K562 (cell line): ENCODE measurements at regions not wholly inside any gene's neighbourhood (a gene's known extent, or its start where the extent isn't known, plus 50 kb on each side); places are given as distances from the start of the nearest gene placed in this dataset.

Experiments
- ATAC-seq: fragments of 200-7000 bp; cut with Tn5 transposase; 3 replicates; pipeline ENCODE4 v1.9.1; 2020; ENCODE audit warnings: moderate library complexity
- BruUV-seq: library from RNA; stranded (reverse); fragments of 400-500 nt; replicated peaks from 2 replicates; lab custom pipeline; 2021; lab: Mats Ljungman, UMichigan
- CTCF ChIA-PET: fragments of 300-600 bp; formaldehyde crosslinking; extraction: SDS; loops from one replicate; lab custom pipeline; 2021; ENCODE audit warnings: low intra/inter-chr PET ratio; lab: Yijun Ruan, JAX
- POLR2A ChIA-PET: fragments of 300-600, 350-650 bp; sonication (Branson Sonifier 250); formaldehyde crosslinking; extraction: SDS; loops from one replicate; lab custom pipeline; 2021; ENCODE audit warnings: antibody characterized with exemption, inconsistent platforms; lab: Yijun Ruan, JAX
- DNase-seq, 4 experiments: peaks; one replicate each; pipeline versions ENCODE4 v3.0.0 to v3.0.0-alpha.2; 2011 to 2018; ENCODE audit warnings: low spot score in 3 of 4, mixed read lengths in 3 of 4; ENCODE audit errors: extremely low read depth in 1 of 4
- FAIRE-seq: peaks from 2 replicates; lab custom pipeline; 2011; peaks lifted over from hg19 to GRCh38; lab: Jason Lieb, UNC
- H2AFZ ChIP-seq: 2 replicates; pipeline ENCODE4 v1.6.0; 2011; ENCODE audit warnings: low read depth, low read length, control low read depth, inconsistent platforms
- H3K27ac ChIP-seq: fragments of 200-600 bp; 3 replicates; pipeline ENCODE4 v1.8.0; 2011; ENCODE audit warnings: low read depth, mild to moderate bottlenecking, control low read depth, inconsistent platforms, low read length, moderate library complexity, mixed read lengths; ENCODE audit errors: extremely low read depth
- H3K27me3 ChIP-seq, 2 experiments: fragments of 300-600 bp in 1 of 2; 2 replicates in 1 of 2; 3 replicates in 1 of 2; pipeline versions ENCODE4 v1.6.0 to v1.8.0; 2011; ENCODE audit warnings: inconsistent platforms in 2 of 2, low read length in 2 of 2, mild to moderate bottlenecking in 1 of 2, mixed read lengths in 1 of 2, moderate library complexity in 1 of 2; ENCODE audit not compliant: control insufficient read depth in 2 of 2, insufficient read depth in 2 of 2
- H3K36me3 ChIP-seq: fragments of 300-600 bp; 3 replicates; pipeline ENCODE4 v1.8.0; 2011; ENCODE audit warnings: mild to moderate bottlenecking, low read length, inconsistent platforms; ENCODE audit not compliant: control insufficient read depth, insufficient read depth
- H3K4me1 ChIP-seq, 2 experiments: fragments of 200-600 bp in 1 of 2; replicated peaks in 1 of 2; 2 replicates in 1 of 2; 3 replicates in 1 of 2; pipeline versions ENCODE4 v1.5.1 to v1.8.0; 2011; ENCODE audit warnings: inconsistent platforms in 2 of 2, low read length in 2 of 2, mild to moderate bottlenecking in 1 of 2, mixed read lengths in 1 of 2, moderate library complexity in 1 of 2; ENCODE audit not compliant: control insufficient read depth in 2 of 2, insufficient read depth in 2 of 2
- H3K4me2 ChIP-seq: 2 replicates; pipeline ENCODE4 v1.6.1; 2011; ENCODE audit warnings: low read length, control low read depth, inconsistent platforms, mixed read lengths; ENCODE audit not compliant: insufficient read depth
- H3K4me3 ChIP-seq: fragments of 200-600 bp; sonication (generic), shearing (Covaris generic); 2 replicates; pipeline ENCODE4 v1.5.1; 2016; ENCODE audit warnings: control low read depth, inconsistent platforms
- H3K79me2 ChIP-seq: fragments of 200-600 bp; 3 replicates; pipeline ENCODE4 v1.8.0; 2011; ENCODE audit warnings: low read length, inconsistent platforms; ENCODE audit not compliant: control insufficient read depth, insufficient read depth
- H3K9ac ChIP-seq, 2 experiments: 2 replicates each; pipeline versions ENCODE4 v1.6.0 to v1.6.1; 2011; ENCODE audit warnings: low read depth in 2 of 2, low read length in 2 of 2, control low read depth in 1 of 2, inconsistent platforms in 1 of 2, mild to moderate bottlenecking in 1 of 2, mixed read lengths in 1 of 2; ENCODE audit not compliant: insufficient read depth in 1 of 2
- H3K9me1 ChIP-seq: one replicate; pipeline ENCODE4 v1.6.0; 2011; ENCODE audit warnings: inconsistent platforms, mild to moderate bottlenecking, low read length, moderate library complexity; ENCODE audit not compliant: control insufficient read depth, insufficient read depth
- H3K9me3 ChIP-seq: replicated peaks from 2 replicates; pipeline ENCODE4 v1.5.1; 2011; ENCODE audit warnings: low read depth, low read length, inconsistent platforms; ENCODE audit not compliant: control insufficient read depth, insufficient read depth
- H4K20me1 ChIP-seq: replicated peaks from 2 replicates; pipeline ENCODE4 v1.6.1; 2011; ENCODE audit warnings: low read length, inconsistent platforms, mixed read lengths; ENCODE audit not compliant: control insufficient read depth, insufficient read depth
- ETS2 ChIP-seq: IDR thresholded peaks from 2 replicates; pipeline ENCODE4 v1.6.1; 2016; ENCODE audit warnings: borderline replicate concordance, missing genetic modification characterization, mild to moderate bottlenecking, moderate library complexity, missing compliant biosample characterization; ENCODE audit not compliant: poor library complexity, severe bottlenecking
- HSF4 ChIP-seq: fragments of 250-450 bp; sonication (Bioruptor Pico); IDR thresholded peaks from 2 replicates; pipeline ENCODE4 v2.1.2; 2022; ENCODE audit warnings: mild to moderate bottlenecking, moderate library complexity, borderline replicate concordance
- NR4A1 ChIP-seq, 2 experiments: fragments of 250-450 bp in 1 of 2; fragments of 450-650 bp in 1 of 2; sonication (Bioruptor Pico) in 1 of 2; IDR thresholded peaks; 2 replicates each; pipeline versions ENCODE4 v1.4.0 to v1.6.1; 2016 to 2020; ENCODE audit warnings: mild to moderate bottlenecking in 2 of 2, missing compliant biosample characterization in 1 of 2, missing genetic modification characterization in 1 of 2, moderate library complexity in 1 of 2
- PRDM10 ChIP-seq: fragments of 450-650 bp; IDR thresholded peaks from 2 replicates; pipeline ENCODE4 v1.6.1; 2018; ENCODE audit not compliant: partially characterized antibody
- XRCC5 ChIP-seq: fragments of 200-400 bp; formaldehyde crosslinking; IDR thresholded peaks from 2 replicates; pipeline ENCODE4 v1.6.1; 2017; ENCODE audit warnings: low read depth, mild to moderate bottlenecking, low read length
- ZNF76 ChIP-seq: fragments of 250-450 bp; sonication (Bioruptor Pico); IDR thresholded peaks from 2 replicates; pipeline ENCODE4 v1.4.0; 2020; ENCODE audit warnings: mild to moderate bottlenecking, moderate library complexity, borderline replicate concordance
- WGBS: fragments of 100-300 bp; shearing (Covaris generic); methylation state at CpG from one replicate; pipeline ENCODE4 v1.1.6; 2016; ENCODE audit warnings: low coverage, mixed read lengths; ENCODE audit not compliant: insufficient coverage; ENCODE audit errors: missing lambda C conversion rate; 5-methylcytosine and 5-hydroxymethylcytosine counted together
- in situ Hi-C: fragments of 300-500 bp; cut with MboI; formaldehyde crosslinking; loops from 4 replicates; pipeline ENCODE4 v1.15.0; 2018; ENCODE audit warnings: inconsistent platforms, mixed read lengths
- intact Hi-C: fragments of 100-400 bp; cut with micrococcal nuclease; formaldehyde crosslinking; loops from 2 replicates; pipeline ENCODE4 v1.14.2; 2022
- TF ChIP-seq, protein P1 (sequence below): fragments of 150-350 bp; IDR thresholded peaks from 2 replicates; pipeline ENCODE4 v1.6.1; 2014; ENCODE audit warnings: low read depth, mild to moderate bottlenecking, low read length, borderline replicate concordance

DNA sequence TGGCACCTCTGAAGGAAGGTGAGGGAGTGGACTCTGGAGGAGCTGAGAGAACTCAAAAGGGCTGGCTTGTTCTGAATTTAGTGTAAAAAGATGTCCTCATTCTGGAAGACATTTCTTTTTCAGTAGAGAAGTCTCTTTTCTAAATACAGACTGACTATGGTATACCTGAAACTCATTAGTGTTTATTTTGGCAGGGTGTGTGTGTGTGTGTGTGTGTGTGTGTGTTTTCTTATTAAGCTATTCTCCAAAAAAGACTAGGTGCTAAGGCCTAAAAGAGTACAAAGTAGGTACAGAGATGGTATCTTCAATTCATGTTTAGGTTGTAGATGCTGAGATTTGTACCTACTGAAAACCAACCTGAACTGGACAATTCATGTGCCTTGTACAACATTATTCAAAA, 196.4 kb downstream of the SPRY2 start:
- no TSS peak for BruUV-seq
- H2AFZ ChIP-seq, result no peak overlapping the region
- POLR2A ChIA-PET, result no interaction called here
- ATAC-seq (no peak), DNase-seq (no peak), FAIRE-seq (no peak)
- H3K9me3 ChIP-seq, result no peaks in the 10 kb centered on the region
- TF ChIP-seq XRCC5 (no peak), ETS2 (tag) (no peak)
- no peaks in the 10 kb centered on the region for H3K79me2 ChIP-seq
- no peaks in the 10 kb centered on the region for H3K36me3 ChIP-seq
- H3K4me2 ChIP-seq, result no peak overlapping the region
- H3K4me1 ChIP-seq, result no peaks in the 10 kb centered on the region
- no peak overlapping the region for H3K27ac ChIP-seq
- H3K4me3 ChIP-seq, result no peak overlapping the region
- CTCF ChIA-PET, result interaction anchor here (0.6 kb wide), 1 partner anchor 376 kb away, joined by 4 read pairs; no protein-coding TSS in a partner anchor
- H3K9ac ChIP-seq, result no peak overlapping the region
- in situ Hi-C loops, result no loop called here
- intact Hi-C loops, result no loop called here
- no peaks in the 10 kb centered on the region for H3K9me1 ChIP-seq
- no peaks in the 10 kb centered on the region for H3K27me3 ChIP-seq
- H4K20me1 ChIP-seq, result no peaks in the 10 kb centered on the region

DNA sequence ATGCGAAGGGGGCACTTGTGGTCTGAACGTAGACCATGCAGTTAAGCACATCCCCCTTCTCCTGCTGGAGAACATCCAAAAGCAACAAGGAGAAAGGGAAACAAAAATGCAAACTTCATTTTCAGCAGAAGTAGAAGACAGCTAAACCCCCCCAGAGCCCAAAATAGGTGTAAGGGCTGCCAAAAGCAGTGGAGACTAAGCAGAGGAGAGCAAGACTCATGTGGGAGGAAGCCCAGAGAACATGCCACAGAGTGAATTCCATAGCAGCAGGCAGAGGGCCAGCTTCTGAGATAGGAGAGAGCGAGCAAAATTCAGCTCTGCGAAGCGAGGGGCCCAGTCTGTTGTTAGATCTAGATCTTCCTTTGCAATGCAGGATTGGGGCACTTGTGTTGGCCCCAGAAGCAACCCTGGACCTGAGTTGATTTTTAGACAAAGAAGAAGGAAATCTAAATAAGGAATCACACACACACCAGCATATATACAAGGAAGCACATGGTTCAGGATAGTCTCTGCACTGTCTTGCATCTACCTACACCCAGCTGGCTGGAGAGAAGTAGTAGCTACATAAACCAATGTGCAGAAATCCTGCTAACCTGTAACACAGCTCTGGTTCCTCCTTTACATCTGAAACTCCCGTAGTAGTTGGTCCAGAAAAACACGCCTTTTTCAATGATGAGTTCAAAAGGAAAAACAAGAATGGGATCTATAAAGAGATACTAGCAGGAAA, 199.6 kb downstream of the SPRY2 start:
- no peaks in the 10 kb centered on the region for H3K27me3 ChIP-seq
- H3K79me2 ChIP-seq, result no peaks in the 10 kb centered on the region
- no peaks in the 10 kb centered on the region for H3K4me1 ChIP-seq
- intact Hi-C loops, result no loop called here
- H3K4me2 ChIP-seq, result no peak overlapping the region
- no peak overlapping the region for H3K4me3 ChIP-seq
- H3K9me3 ChIP-seq, result no peaks in the 10 kb centered on the region
- no peak overlapping the region for H3K9ac ChIP-seq
- ChIA-PET POLR2A (no interaction called here), CTCF (no interaction called here)
- no peaks in the 10 kb centered on the region for H4K20me1 ChIP-seq
- H2AFZ ChIP-seq, result no peak overlapping the region
- no TSS peak for BruUV-seq
- no peak for ATAC-seq
- in situ Hi-C loops, result no loop called here
- H3K36me3 ChIP-seq, result no peaks in the 10 kb centered on the region
- H3K9me1 ChIP-seq, result no peaks in the 10 kb centered on the region
- no peak overlapping the region for H3K27ac ChIP-seq
- 0% methylated on average over 7 of the region's 7 CpGs for WGBS
- FAIRE-seq, result no peak
- DNase-seq, result no peak
- TF ChIP-seq ZNF76 (CRISPR knock-in tag) (no peak), HSF4 (no peak), NR4A1 (CRISPR knock-in tag; IDR thresholded peaks at IDR 0.05) (no peak), NR4A1 (tag; IDR thresholded peaks at IDR 0.05) (no peak), PRDM10 (no peak)
- TF ChIP-seq, protein P1, sequence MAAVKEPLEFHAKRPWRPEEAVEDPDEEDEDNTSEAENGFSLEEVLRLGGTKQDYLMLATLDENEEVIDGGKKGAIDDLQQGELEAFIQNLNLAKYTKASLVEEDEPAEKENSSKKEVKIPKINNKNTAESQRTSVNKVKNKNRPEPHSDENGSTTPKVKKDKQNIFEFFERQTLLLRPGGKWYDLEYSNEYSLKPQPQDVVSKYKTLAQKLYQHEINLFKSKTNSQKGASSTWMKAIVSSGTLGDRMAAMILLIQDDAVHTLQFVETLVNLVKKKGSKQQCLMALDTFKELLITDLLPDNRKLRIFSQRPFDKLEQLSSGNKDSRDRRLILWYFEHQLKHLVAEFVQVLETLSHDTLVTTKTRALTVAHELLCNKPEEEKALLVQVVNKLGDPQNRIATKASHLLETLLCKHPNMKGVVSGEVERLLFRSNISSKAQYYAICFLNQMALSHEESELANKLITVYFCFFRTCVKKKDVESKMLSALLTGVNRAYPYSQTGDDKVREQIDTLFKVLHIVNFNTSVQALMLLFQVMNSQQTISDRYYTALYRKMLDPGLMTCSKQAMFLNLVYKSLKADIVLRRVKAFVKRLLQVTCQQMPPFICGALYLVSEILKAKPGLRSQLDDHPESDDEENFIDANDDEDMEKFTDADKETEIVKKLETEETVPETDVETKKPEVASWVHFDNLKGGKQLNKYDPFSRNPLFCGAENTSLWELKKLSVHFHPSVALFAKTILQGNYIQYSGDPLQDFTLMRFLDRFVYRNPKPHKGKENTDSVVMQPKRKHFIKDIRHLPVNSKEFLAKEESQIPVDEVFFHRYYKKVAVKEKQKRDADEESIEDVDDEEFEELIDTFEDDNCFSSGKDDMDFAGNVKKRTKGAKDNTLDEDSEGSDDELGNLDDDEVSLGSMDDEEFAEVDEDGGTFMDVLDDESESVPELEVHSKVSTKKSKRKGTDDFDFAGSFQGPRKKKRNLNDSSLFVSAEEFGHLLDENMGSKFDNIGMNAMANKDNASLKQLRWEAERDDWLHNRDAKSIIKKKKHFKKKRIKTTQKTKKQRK, result no peak
